Muscle of leg (tissue), 3 donors: ENCODE measurements at regions not wholly inside any gene's neighbourhood (a gene's known extent, or its start where the extent isn't known, plus 50 kb on each side); places are given as distances from the start of the nearest gene placed in this dataset.
"Not testable (repeated sequence)": the region's sequence is repeated elsewhere in the genome, so short reads cannot be mapped to it uniquely, and the experiment has no call there.

Experiments used
- DNase-seq: peaks from one replicate; pipeline ENCODE4 v3.0.0; 2013
- H3K27ac ChIP-seq: one replicate; pipeline ENCODE4 v1.5.1; 2013; ENCODE audit warnings: mild to moderate bottlenecking, low read length, control low read depth
- H3K27me3 ChIP-seq: one replicate; pipeline ENCODE4 v1.6.1; 2013; ENCODE audit warnings: low read length; ENCODE audit not compliant: control insufficient read depth, insufficient read depth
- H3K36me3 ChIP-seq: one replicate; pipeline ENCODE4 v1.6.1; 2013; ENCODE audit warnings: low read length; ENCODE audit not compliant: control insufficient read depth, insufficient read depth
- H3K4me1 ChIP-seq: one replicate; pipeline ENCODE4 v1.6.1; 2013; ENCODE audit warnings: low read length; ENCODE audit not compliant: control insufficient read depth, insufficient read depth
- H3K4me3 ChIP-seq: one replicate; pipeline ENCODE4 v1.5.1; 2013; ENCODE audit warnings: low read length, control low read depth
- H3K9me3 ChIP-seq: replicated peaks from 2 replicates; pipeline ENCODE4 v1.6.1; 2013; ENCODE audit warnings: low read depth, low read length; ENCODE audit not compliant: control insufficient read depth
- WGBS: methylation state at CpG from one replicate; pipeline ENCODE4 v1.1.5; 2013; ENCODE audit warnings: missing lambda C conversion rate; ENCODE audit not compliant: insufficient coverage; 5-methylcytosine and 5-hydroxymethylcytosine counted together

- WGBS, result 24% methylated on average over 4 of the region's 5 CpGs
- DNase-seq, result no peak
- H3K9me3 ChIP-seq, result peaks cover 3% of the 10 kb centered on the region
- no peak overlapping the region for H3K27ac ChIP-seq
- peaks cover 11% of the 10 kb centered on the region for H3K27me3 ChIP-seq
- H3K36me3 ChIP-seq, result no peaks in the 10 kb centered on the region
- H3K4me3 ChIP-seq, result no peak overlapping the region
- no peaks in the 10 kb centered on the region for H3K4me1 ChIP-seq
Observed at GRCh38 chr1:38486085-38486484, 373.5 kb downstream of the RRAGC start.

DNA sequence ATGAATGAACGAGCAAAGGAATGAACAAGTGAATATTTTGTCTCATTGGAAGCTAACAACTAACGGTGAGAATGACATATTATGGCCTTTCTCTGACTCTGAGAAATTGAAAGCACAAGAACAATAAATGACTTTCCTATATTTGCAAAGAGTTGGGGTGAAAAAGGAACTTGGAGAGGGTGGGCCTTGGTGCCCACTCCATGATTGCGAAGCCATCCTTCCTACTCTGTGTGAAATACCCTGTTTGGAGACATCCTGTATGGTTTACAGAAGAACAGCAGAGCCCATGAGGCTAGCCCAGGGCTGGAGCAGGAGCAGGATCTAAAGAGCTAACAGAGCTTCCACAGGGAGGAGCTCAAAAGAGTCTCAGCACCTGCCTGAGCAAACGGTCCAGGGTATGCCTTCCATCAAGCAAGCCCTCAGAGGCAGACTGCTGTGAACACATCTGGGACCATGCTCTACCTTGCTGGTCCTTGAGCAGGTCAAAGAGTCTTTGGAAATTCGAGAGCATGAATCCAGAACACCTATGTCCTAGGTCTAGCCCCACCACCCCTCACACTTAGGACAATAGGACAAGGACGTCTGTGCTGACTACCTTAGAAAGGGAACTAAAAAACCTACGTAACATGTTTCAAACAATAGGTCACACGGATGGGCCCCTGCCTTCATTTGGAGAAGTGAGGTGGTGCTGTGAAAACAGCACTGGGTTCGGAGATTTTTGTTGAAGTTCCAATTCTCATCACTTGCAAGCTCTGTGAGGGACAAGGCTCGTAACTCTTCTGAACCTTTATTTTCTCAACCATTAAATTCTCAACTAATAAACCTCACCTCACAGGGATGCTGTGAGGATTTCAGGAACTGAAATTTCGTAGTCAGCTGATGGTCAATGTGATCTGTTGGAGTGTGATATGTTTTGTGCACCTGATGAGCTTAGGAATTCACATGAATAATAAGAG lies 377.4 kb downstream of the RRAGC start:
- H3K4me3 ChIP-seq, result no peak overlapping the region
- H3K27ac ChIP-seq, result no peak overlapping the region
- no peaks in the 10 kb centered on the region for H3K9me3 ChIP-seq
- H3K36me3 ChIP-seq, result no peaks in the 10 kb centered on the region
- no peaks in the 10 kb centered on the region for H3K4me1 ChIP-seq
- DNase-seq, result no peak
- H3K27me3 ChIP-seq, result peaks cover 11% of the 10 kb centered on the region
- 63% methylated on average over 4 of the region's 11 CpGs for WGBS

DNA sequence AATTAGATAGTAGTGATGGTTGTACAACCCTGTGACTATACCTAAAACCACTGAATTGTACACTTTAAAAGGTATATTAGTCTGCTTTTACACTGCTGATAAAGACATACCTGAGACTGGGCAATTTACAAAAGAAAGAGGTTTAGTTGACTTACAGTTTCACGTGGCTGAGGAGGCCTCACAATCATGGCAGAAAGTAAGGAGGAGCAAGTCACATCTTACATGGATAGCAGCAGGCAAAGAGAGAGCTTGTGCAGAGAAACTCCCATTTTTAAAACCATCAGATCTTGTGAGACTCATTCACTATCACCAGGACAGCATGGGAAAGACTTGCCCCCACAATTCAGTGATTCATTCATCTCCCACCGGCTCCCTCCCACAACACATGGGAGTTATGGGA lies 379.9 kb downstream of the RRAGC start:
- H3K27me3 ChIP-seq, result peaks cover 29% of the 10 kb centered on the region
- H3K4me3 ChIP-seq, H3K27ac ChIP-seq, H3K9me3 ChIP-seq, H3K36me3 ChIP-seq, DNase-seq: not testable (repeated sequence)
- WGBS, result no CpG with 5 or more reads among the region's 2 CpGs
- H3K4me1 ChIP-seq, result peaks cover 20% of the 10 kb centered on the region

- H3K27me3 ChIP-seq, result peaks cover 30% of the 10 kb centered on the region
Observed at GRCh38 chr1:38477811-38478210, 381.8 kb downstream of the RRAGC start.

DNA sequence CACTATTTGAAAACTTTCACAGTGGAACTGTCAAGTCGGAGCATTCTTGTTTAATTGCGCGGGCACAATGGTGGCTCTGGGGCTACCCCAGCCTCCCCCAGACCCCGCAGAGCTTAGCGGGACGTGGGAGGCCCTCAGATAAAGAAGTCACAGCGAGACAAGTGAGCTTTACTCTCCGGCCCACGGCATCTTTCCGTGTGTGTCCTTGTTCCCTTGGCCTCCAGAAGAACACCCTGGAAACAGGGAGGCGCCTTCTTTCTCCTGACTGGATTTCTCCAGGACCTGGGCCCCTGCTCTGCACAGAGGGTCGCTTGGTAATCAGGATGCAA lies 382.8 kb downstream of the RRAGC start:
- Histone ChIP-seq H3K27me3 (peaks cover 30% of the 10 kb centered on the region), H3K4me1 (peaks cover 20% of the 10 kb centered on the region), H3K36me3 (no peaks in the 10 kb centered on the region), H3K9me3 (no peaks in the 10 kb centered on the region), H3K4me3 (no peak overlapping the region), H3K27ac (no peak overlapping the region)
- WGBS, result 38% methylated on average over 5 of the region's 12 CpGs
- DNase-seq, result no peak

More at GRCh38 chr1:38477811-38478210, 381.8 kb downstream of the RRAGC start:
- DNase-seq, result no peak
- no peak overlapping the region for H3K27ac ChIP-seq
- H3K4me1 ChIP-seq, result peaks cover 20% of the 10 kb centered on the region
- no CpG with 5 or more reads among the region's 2 CpGs for WGBS
- no peak overlapping the region for H3K4me3 ChIP-seq
- no peaks in the 10 kb centered on the region for H3K9me3 ChIP-seq
- H3K36me3 ChIP-seq, result no peaks in the 10 kb centered on the region

DNA sequence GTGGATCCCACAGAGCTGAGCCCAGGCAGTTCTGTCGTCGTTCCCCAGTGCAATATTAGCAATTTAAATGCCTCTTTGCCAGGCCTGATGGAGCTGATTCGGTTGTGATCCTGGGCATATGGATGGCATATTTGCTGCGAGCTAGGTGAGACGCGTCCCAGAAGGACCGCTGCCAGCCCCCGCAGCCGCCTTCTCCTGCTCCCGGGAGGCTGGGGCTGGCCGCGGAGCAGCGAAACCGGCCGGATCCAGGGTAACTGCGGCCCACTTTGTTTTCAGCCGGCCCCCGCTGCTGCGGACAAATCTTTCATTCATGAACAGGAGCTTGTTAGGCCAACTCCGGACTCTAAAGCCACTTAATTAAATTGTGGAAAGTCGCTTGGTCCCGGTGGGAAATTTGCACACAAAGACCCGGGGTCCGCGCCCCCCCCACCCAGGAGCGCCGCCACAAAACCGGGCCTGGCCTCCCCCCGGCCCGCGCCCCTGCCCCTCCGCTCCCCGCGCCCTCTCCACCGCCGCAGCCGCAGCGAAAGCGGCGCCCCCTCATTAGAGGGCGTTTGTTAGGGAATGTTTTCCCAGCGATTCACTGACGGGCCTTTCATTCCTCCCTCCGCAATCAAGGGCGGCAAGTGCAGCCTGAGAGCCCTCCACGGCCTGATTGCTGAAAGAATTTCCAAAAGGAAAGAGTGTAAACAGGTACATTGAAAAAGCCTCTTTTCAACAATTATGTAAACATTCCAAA lies 383.3 kb downstream of the RRAGC start:
- WGBS, result 2% methylated on average over 19 of the region's 46 CpGs
- Histone ChIP-seq H3K4me1 (peaks cover 20% of the 10 kb centered on the region), H3K27me3 (peaks cover 30% of the 10 kb centered on the region), H3K4me3 (peak overlapping the region; percentile 15), H3K9me3 (no peaks in the 10 kb centered on the region), H3K27ac (no peak overlapping the region), H3K36me3 (no peaks in the 10 kb centered on the region)
- DNase-seq, result no peak

DNA sequence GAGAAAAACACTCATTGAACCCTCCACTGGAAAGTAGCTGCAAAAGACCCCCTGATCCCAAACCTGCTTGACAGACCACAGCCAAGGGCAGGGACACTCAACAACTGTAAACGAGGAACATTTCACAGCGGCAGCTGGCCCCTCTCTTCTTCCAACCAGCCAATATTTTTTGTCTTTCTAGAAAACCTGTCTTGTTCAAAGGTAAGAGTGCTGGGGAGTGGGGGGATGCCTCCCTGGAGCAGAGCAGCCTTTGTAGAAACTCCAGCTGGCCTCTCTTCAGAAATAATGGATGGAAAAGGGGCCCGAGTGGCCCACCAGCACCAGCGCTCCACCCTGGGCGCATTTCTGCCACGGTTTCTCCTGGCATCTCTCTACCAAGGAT lies 384.0 kb downstream of the RRAGC start:
- DNase-seq, result no peak
- Histone ChIP-seq H3K27ac (no peak overlapping the region), H3K36me3 (no peaks in the 10 kb centered on the region), H3K27me3 (peaks cover 30% of the 10 kb centered on the region), H3K4me3 (no peak overlapping the region), H3K4me1 (peaks cover 20% of the 10 kb centered on the region), H3K9me3 (no peaks in the 10 kb centered on the region)
- 29% methylated on average over 4 of the region's 6 CpGs for WGBS

DNA sequence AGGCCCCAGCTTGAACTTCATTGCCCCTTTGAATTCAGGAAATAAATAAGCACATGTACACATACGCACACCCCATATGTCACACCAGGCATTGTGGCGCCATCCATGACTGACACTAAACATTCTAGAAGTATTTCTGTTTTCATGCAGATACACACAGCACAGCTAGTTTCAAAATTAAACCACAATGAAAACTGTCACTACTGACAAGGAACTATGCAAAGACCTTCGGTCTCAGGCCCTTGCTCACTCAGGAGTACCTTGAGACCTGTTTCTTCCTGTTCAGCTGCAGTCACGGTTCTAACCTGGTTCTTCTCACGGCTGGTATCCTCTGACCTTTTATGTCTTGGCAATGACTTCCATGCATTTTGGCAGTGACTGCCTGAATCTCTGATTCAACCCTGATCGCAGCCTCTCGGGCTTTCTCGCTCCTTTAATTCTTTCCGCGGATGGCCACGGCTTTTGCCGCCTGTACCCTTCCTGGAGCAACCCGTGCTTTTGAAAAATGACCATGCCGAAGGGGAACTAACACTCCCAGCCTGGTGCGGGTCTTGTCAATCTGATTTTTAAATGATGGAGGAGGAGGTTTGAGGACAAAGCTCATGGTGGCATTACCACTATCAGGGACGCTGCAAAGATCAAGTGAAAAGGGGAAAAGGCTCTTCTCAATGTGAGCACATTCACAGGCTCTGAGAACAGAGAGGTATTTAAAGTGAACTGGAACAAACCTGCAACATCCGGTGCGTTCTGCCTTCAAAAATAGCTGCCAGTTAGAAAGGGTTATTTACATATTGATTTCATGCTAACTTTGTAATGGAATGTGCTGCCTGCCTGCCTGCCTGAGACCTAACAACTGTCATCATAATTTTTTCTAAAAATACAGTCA lies 384.6 kb downstream of the RRAGC start:
- no peaks in the 10 kb centered on the region for H3K36me3 ChIP-seq
- H3K4me1 ChIP-seq, result peaks cover 20% of the 10 kb centered on the region
- H3K27ac ChIP-seq, result no peak overlapping the region
- no peak for DNase-seq
- no peaks in the 10 kb centered on the region for H3K9me3 ChIP-seq
- peaks cover 30% of the 10 kb centered on the region for H3K27me3 ChIP-seq
- 57% methylated on average over 13 of the region's 18 CpGs for WGBS
- no peak overlapping the region for H3K4me3 ChIP-seq

- H3K9me3 ChIP-seq, result no peaks in the 10 kb centered on the region
- no peak overlapping the region for H3K27ac ChIP-seq
- 71% methylated on average over 1 of the region's 2 CpGs for WGBS
- DNase-seq, result no peak
- H3K36me3 ChIP-seq, result no peaks in the 10 kb centered on the region
- H3K27me3 ChIP-seq, result no peaks in the 10 kb centered on the region
- H3K4me3 ChIP-seq, result no peak overlapping the region
- peaks cover 3% of the 10 kb centered on the region for H3K4me1 ChIP-seq
Observed at GRCh38 chr1:38466487-38466886, 393.1 kb downstream of the RRAGC start.

- Histone ChIP-seq H3K4me1 (peaks cover 3% of the 10 kb centered on the region), H3K27ac (no peak overlapping the region), H3K9me3 (no peaks in the 10 kb centered on the region), H3K36me3 (no peaks in the 10 kb centered on the region), H3K4me3 (no peak overlapping the region), H3K27me3 (no peaks in the 10 kb centered on the region)
- no CpG with 5 or more reads among the region's 4 CpGs for WGBS
- DNase-seq, result no peak
Observed at GRCh38 chr1:38465460-38465859, 394.1 kb downstream of the RRAGC start.
